GM12875 (cell line): ENCODE measurements at regions not wholly inside any gene's neighbourhood (a gene's known extent, or its start where the extent isn't known, plus 50 kb on each side); places are given as distances from the start of the nearest gene placed in this dataset.

ENCODE experiments used
- H3K4me3 ChIP-seq: one replicate; pipeline ENCODE4 v1.5.1; 2011; ENCODE audit warnings: low read depth, low read length, control low read depth
- CTCF ChIP-seq: IDR thresholded peaks from 2 replicates; pipeline ENCODE4 v1.5.1; 2011; ENCODE audit warnings: low read depth, mild to moderate bottlenecking, control low read depth, inconsistent platforms, low read length, moderate library complexity, borderline replicate concordance; ENCODE audit not compliant: insufficient read depth

GRCh38 chr9:84542554-84542953 is 127.0 kb upstream of the NTRK2 start:
- TF ChIP-seq CTCF: no peak
- H3K4me3 ChIP-seq: no peak overlapping the region

- H3K4me3 ChIP-seq: no peak overlapping the region
- TF ChIP-seq CTCF: no peak
These were observed 115.4 kb upstream of the NTRK2 start for GRCh38 chr9:84554069-84554664.

- no peak overlapping the region for H3K4me3 ChIP-seq
- TF ChIP-seq CTCF: no peak
These were observed 113.0 kb upstream of the NTRK2 start for GRCh38 chr9:84556556-84556955.

- no peak overlapping the region for H3K4me3 ChIP-seq
- TF ChIP-seq CTCF: no peak
These were observed 111.8 kb upstream of the NTRK2 start for GRCh38 chr9:84557751-84558150.

- no peak for TF ChIP-seq CTCF
- H3K4me3 ChIP-seq: no peak overlapping the region
These were observed 105.8 kb upstream of the NTRK2 start for GRCh38 chr9:84563691-84564090.

GRCh38 chr9:84567805-84568204 is 101.7 kb upstream of the NTRK2 start:
- no peak for TF ChIP-seq CTCF
- no peak overlapping the region for H3K4me3 ChIP-seq

GRCh38 chr9:84570482-84571154 is 98.9 kb upstream of the NTRK2 start:
- no peak for TF ChIP-seq CTCF
- H3K4me3 ChIP-seq: no peak overlapping the region
